ENCODE measurements at regions not wholly inside any gene's neighbourhood (a gene's known extent, or its start where the extent isn't known, plus 50 kb on each side); places are given as distances from the start of the nearest gene placed in this dataset.

DNA sequence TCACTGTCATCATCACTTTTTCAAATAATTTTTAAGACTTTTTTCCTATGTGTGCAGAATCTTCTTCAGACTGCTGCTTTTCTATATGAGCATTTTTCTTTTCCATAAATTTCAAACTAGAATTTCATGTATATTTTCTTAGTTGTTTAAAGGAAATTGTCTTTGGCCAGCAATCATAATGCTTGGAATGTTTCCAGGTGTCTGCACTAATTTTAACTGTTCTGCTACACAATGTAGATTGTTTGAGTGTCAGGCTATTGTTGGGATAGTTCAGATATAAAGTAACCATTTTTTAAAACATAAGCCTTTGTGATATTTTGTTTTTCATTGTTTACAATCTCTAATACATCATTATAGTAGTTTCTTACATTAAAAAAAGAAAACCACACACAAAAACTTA lies 1418.5 kb downstream of the EFNB2 start:
- no peak for TF ChIP-seq EZH2 (IDR thresholded peaks at IDR 0.05; ENCODE audit: low read length, missing control alignments)
- no peak for TF ChIP-seq CTCF (conservative IDR thresholded peaks at IDR 0.05 in 1 of 2, IDR thresholded peaks at IDR 0.05 in 1 of 2; ENCODE audit: low read depth in 1 of 2, low read length in 2 of 2)
